ENCODE measurements at regions not wholly inside any gene's neighbourhood (a gene's known extent, or its start where the extent isn't known, plus 50 kb on each side); places are given as distances from the start of the nearest gene placed in this dataset.

DNA sequence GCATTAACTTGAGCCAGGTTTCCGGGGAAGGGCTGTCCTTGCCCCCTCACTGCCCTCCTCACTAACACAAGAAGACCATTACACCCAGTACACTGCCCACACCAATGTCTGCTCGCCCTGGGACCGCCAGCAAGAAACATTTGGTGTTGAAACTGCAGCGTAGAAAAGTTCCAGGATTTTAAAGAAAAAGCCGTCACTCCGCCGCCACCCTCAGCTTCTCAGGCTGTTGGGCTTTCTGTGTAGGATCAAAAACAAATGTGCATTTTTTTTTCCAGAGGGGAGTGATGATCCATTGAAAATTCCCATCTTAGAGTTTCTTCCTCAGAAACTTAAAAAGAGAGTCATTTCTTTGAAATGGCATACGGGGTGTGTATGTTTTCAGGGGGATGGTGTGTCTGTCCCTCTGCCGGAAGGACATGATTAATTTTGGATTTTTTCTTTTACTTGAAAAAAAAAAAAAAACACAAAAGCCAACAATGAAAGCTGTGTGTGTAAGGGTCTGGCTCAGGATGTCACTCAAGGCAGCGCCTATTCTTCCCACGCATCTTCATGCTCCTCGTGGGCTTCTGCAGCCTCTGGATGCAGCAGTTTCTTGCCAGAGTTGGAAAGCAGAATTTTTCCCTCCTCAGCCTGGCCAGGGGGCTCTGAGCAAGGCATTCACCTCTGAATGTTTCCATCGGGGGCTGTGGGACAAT lies 184.9 kb downstream of the GLI2 start:
- Mint-ChIP-seq H3K9me3 (no peaks in the 10 kb centered on the region), H3K4me3 (no peak overlapping the region), H3K27ac (peak overlapping the region; percentile 91), H3K27me3 (ENCODE audit: low read depth) (no peaks in the 10 kb centered on the region), H3K4me1 (peaks cover 22% of the 10 kb centered on the region), H3K36me3 (no peaks in the 10 kb centered on the region)
- TF ChIP-seq, protein P1, sequence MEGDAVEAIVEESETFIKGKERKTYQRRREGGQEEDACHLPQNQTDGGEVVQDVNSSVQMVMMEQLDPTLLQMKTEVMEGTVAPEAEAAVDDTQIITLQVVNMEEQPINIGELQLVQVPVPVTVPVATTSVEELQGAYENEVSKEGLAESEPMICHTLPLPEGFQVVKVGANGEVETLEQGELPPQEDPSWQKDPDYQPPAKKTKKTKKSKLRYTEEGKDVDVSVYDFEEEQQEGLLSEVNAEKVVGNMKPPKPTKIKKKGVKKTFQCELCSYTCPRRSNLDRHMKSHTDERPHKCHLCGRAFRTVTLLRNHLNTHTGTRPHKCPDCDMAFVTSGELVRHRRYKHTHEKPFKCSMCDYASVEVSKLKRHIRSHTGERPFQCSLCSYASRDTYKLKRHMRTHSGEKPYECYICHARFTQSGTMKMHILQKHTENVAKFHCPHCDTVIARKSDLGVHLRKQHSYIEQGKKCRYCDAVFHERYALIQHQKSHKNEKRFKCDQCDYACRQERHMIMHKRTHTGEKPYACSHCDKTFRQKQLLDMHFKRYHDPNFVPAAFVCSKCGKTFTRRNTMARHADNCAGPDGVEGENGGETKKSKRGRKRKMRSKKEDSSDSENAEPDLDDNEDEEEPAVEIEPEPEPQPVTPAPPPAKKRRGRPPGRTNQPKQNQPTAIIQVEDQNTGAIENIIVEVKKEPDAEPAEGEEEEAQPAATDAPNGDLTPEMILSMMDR (IDR thresholded peaks at IDR 0.05; ENCODE audit: unreplicated experiment), result no peak
- DNase-seq (ENCODE audit: low spot score in 2 of 2, unreplicated experiment in 2 of 2), result no peak

DNA sequence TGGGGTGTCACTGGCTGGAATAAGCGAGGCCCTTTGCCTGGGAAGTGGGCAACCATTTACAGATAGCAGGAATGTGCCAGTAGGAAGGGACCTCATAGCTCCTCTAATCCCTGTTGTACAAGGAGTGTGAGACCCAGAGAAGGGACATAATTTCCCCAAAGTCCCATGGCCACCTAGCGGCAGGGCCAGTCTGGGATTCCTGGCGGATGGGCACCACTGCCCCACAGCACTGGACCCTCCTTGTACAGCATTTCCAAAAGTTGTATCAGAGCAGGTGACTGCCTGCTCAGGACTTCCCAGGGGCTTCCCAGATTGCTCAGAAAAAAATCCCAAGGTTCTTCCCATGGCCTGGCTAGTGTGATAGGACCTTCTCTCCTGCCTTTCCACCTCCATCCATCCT lies 185.8 kb downstream of the GLI2 start:
- TF ChIP-seq, protein P1 (IDR thresholded peaks at IDR 0.05; ENCODE audit: unreplicated experiment), result no peak
- H3K27me3 Mint-ChIP-seq (ENCODE audit: low read depth), result no peaks in the 10 kb centered on the region
- H3K27ac Mint-ChIP-seq, result no peak overlapping the region
- no peaks in the 10 kb centered on the region for H3K36me3 Mint-ChIP-seq
- H3K4me1 Mint-ChIP-seq, result peaks cover 22% of the 10 kb centered on the region
- no peak overlapping the region for H3K4me3 Mint-ChIP-seq
- no peak for DNase-seq (ENCODE audit: low spot score in 2 of 2, unreplicated experiment in 2 of 2)
- no peaks in the 10 kb centered on the region for H3K9me3 Mint-ChIP-seq

DNA sequence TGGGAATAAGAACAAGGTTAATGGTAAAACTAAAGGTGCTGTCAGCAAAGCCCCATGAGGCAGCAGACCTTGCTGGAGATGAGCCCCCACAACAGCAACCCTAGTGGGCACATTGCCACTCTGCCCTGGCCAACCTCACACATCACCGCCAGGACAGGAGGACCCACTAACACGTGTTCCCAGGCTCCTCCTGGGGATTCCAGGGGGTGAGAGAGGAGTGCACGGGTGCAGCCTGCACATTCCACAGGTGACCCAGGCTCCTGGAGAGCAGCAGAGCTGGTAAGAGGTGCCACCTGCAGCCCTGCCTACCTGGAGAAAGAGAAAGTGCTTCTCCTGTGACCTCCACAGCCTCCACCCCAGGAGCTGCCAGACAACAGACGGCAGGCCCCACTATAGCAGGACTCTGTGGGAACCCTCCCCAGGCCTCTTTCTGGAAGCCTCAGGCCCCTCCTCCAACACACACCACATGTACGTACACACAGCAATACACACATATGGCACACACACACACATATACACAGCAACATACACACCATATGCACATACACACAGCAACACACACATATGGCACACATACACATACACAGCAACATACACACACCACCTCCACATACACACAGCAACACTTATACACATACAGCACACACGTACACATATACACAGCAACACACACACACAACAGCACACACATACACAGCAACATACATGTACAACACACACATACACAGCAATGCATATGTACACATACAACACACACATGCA lies 187.1 kb downstream of the GLI2 start:
- no peaks in the 10 kb centered on the region for H3K9me3 Mint-ChIP-seq
- H3K4me1 Mint-ChIP-seq, result peaks cover 33% of the 10 kb centered on the region
- H3K36me3 Mint-ChIP-seq, result no peaks in the 10 kb centered on the region
- TF ChIP-seq, protein P1 (IDR thresholded peaks at IDR 0.05; ENCODE audit: unreplicated experiment), result no peak
- no peak for DNase-seq (ENCODE audit: low spot score in 2 of 2, unreplicated experiment in 2 of 2)
- H3K27ac Mint-ChIP-seq, result no peak overlapping the region
- no peaks in the 10 kb centered on the region for H3K27me3 Mint-ChIP-seq (ENCODE audit: low read depth)
- no peak overlapping the region for H3K4me3 Mint-ChIP-seq

DNA sequence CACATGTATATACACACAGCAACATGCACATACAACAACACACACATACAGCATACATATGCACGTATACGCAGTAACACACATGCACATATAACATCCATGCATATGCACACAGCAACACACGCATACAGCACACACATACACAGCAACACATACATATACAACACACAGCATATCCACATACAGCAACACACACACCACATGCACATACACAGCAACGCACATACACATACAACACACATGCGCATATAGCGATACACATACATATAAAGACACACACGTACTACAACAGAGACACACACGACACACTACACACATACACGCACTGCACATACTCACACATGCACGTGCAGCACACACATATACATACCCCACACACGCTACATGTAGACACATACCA lies 187.8 kb downstream of the GLI2 start:
- TF ChIP-seq, protein P1 (IDR thresholded peaks at IDR 0.05; ENCODE audit: unreplicated experiment), result no peak
- Mint-ChIP-seq H3K36me3 (peaks cover 5% of the 10 kb centered on the region), H3K9me3 (no peaks in the 10 kb centered on the region), H3K4me1 (peaks cover 33% of the 10 kb centered on the region), H3K27me3 (ENCODE audit: low read depth) (no peaks in the 10 kb centered on the region), H3K27ac (no peak overlapping the region), H3K4me3 (no peak overlapping the region)
- DNase-seq (ENCODE audit: low spot score in 2 of 2, unreplicated experiment in 2 of 2), result no peak

DNA sequence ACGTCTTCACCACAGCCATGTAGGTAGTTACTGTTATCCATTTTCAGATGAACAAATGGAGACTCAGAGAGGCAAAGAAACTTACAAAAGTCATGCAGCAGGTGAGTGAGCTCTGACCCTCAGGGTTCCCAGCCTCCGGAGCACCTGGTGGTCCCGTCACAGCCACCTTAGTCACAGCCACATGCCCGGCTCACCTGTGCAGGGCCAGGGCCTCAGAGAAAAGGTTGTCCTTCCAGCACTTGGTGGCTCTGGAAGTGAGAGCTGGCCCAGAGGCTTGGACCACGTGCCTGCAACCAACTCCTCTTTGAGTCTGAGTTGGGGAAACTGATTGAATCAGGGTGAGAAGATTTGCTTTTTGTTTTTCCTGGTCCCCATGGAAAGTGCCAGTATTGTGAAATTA lies 189.3 kb downstream of the GLI2 start:
- no peaks in the 10 kb centered on the region for H3K27me3 Mint-ChIP-seq (ENCODE audit: low read depth)
- H3K27ac Mint-ChIP-seq, result no peak overlapping the region
- peaks cover 17% of the 10 kb centered on the region for H3K36me3 Mint-ChIP-seq
- TF ChIP-seq, protein P1 (IDR thresholded peaks at IDR 0.05; ENCODE audit: unreplicated experiment), result no peak
- no peaks in the 10 kb centered on the region for H3K9me3 Mint-ChIP-seq
- H3K4me3 Mint-ChIP-seq, result no peak overlapping the region
- no peak for DNase-seq (ENCODE audit: low spot score in 2 of 2, unreplicated experiment in 2 of 2)
- peaks cover 29% of the 10 kb centered on the region for H3K4me1 Mint-ChIP-seq
